Spleen (tissue), 11 donors: ENCODE measurements at regions not wholly inside any gene's neighbourhood (a gene's known extent, or its start where the extent isn't known, plus 50 kb on each side); places are given as distances from the start of the nearest gene placed in this dataset.

Source experiments
- DNase-seq: peaks from one replicate; pipeline ENCODE4 v3.0.0-alpha.2; 2020
- H3K27ac ChIP-seq, 8 donors: fragments of 200-600 bp; sonication (generic) in 7 of 8; 1 replicate in 4 of 8; 2 replicates in 4 of 8; pipeline versions ENCODE4 v1.5.0 to v1.8.0; 2016 to 2021; ENCODE audit warnings: inconsistent platforms in 4 of 8, mild to moderate bottlenecking in 4 of 8, moderate library complexity in 1 of 8
- H3K27me3 ChIP-seq, 7 donors: fragments of 200-600 bp; sonication (generic) in 6 of 7; replicated peaks in 1 of 7; 1 replicate in 4 of 7; 2 replicates in 3 of 7; pipeline versions ENCODE4 v1.5.0 to v1.8.0; 2016 to 2021; ENCODE audit warnings: inconsistent platforms in 3 of 7, mild to moderate bottlenecking in 1 of 7
- H3K36me3 ChIP-seq, 6 donors: fragments of 200-600 bp; sonication (generic) in 5 of 6; 1 replicate in 4 of 6; 2 replicates in 2 of 6; pipeline versions ENCODE4 v1.5.0 to v1.8.0; 2016 to 2021; ENCODE audit warnings: inconsistent platforms in 2 of 6
- H3K4me1 ChIP-seq, 6 donors: fragments of 200-600 bp; sonication (generic) in 5 of 6; 1 replicate in 3 of 6; 2 replicates in 3 of 6; pipeline versions ENCODE4 v1.5.0 to v1.8.0; 2016 to 2021; ENCODE audit warnings: inconsistent platforms in 3 of 6
- H3K4me3 ChIP-seq, 8 donors: fragments of 200-600 bp; sonication (generic) in 7 of 8; 1 replicate in 4 of 8; 2 replicates in 4 of 8; pipeline versions ENCODE4 v1.5.0 to v1.8.0; 2016 to 2021; ENCODE audit warnings: inconsistent platforms in 4 of 8, mild to moderate bottlenecking in 4 of 8, moderate library complexity in 2 of 8
- H3K9me3 ChIP-seq, 8 donors: fragments of 200-600 bp; sonication (generic) in 7 of 8; 1 replicate in 4 of 8; 2 replicates in 4 of 8; pipeline versions ENCODE4 v1.5.0 to v1.8.0; 2016 to 2021; ENCODE audit warnings: inconsistent platforms in 4 of 8
- POLR2A ChIP-seq, 3 donors: fragments of 450-650 bp; IDR thresholded peaks; one replicate each; pipeline ENCODE4 v1.5.1; 2017; ENCODE audit warnings: antibody characterized with exemption in 3 of 3, mild to moderate bottlenecking in 1 of 3
- POLR2AphosphoS5 ChIP-seq, 3 donors: sonication (generic); formaldehyde crosslinking; IDR thresholded peaks; one replicate each; pipeline ENCODE4 v1.5.1; 2017; ENCODE audit warnings: antibody characterized with exemption in 3 of 3
- WGBS, 5 donors: extraction: QIAGEN DNeasy Blood & Tissue Kit in 3 of 5; methylation state at CpG; one replicate each; pipeline versions ENCODE4 v1.1.5 to v1.1.7; 2013 to 2018; 5-methylcytosine and 5-hydroxymethylcytosine counted together
- intact Hi-C: fragments of 100-400 bp; cut with DNase I; formaldehyde crosslinking; loops from one replicate; pipeline ENCODE4 v1.15.0; 2023; ENCODE audit warnings: low total_unique reads
- TF ChIP-seq, protein P1 (sequence below), 11 experiments: fragments of 200-600 bp in 7 of 11; fragments of 450-650 bp in 4 of 11; sonication (generic) in 4 of 11; IDR thresholded peaks in 8 of 11; conservative IDR thresholded peaks in 3 of 11; 1 replicate in 7 of 11; 2 replicates in 4 of 11; pipeline versions ENCODE4 v1.4.0 to v1.8.0; 2016 to 2021; ENCODE audit warnings: antibody characterized with exemption in 11 of 11, inconsistent platforms in 4 of 11, mild to moderate bottlenecking in 1 of 11
- donor health status: healthy with polysubstance abuse.
- donor health status: DM: no; HTN: no; CAD: no; lungs with moderate emphysema.
- donor health status: DM: no; HTN: no; CAD: no.
- donor health status: Bipolar disorder and iron deficiency.
- donor health status: healthy.
- donor health status: DM: no; HTN: no; CAD: no.
- donor health status: DM: yes; HTN: yes; CAD: no.

DNA sequence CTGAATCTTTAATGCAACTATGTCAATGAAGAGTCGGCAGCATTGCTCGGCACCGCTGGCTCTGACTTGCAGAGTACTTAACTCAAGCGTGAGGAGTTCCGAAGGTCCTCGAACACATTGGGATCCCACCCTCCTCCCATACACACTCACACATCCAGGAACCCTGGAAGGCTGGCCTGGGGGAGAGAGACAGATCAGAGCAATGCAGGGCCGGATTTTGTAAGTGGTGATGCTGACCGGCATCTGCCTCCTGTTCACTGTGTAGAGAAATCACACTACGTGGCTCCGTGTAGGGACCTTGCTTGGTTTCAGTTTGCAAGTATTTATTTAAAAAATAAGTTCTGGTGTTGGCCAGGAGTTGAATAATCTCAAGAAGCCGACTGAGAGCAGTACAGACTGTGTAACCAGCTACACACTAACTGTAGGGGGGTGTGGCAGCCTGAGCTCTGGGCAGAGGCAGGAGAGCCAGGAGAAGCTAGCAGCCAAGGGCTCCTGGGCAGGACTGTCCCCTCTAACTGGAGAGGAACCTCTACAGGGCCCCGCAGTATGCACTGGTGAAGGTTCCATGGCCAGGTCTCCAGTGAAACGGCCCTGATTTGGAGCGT is 190.2 kb upstream of the TNRC6C start:
- no peak overlapping the region for H3K27ac ChIP-seq
- no peaks in the 10 kb centered on the region for H3K9me3 ChIP-seq
- peaks cover 0 to 15% (median 8%) of the 10 kb centered on the region in 6 donors for H3K4me1 ChIP-seq
- H3K36me3 ChIP-seq = no peaks in the 10 kb centered on the region
- WGBS, 5 donors = 69 to 80% (median 72%) methylated on average over 13 to 14 of the region's 14 CpGs
- TF ChIP-seq, protein P1, sequence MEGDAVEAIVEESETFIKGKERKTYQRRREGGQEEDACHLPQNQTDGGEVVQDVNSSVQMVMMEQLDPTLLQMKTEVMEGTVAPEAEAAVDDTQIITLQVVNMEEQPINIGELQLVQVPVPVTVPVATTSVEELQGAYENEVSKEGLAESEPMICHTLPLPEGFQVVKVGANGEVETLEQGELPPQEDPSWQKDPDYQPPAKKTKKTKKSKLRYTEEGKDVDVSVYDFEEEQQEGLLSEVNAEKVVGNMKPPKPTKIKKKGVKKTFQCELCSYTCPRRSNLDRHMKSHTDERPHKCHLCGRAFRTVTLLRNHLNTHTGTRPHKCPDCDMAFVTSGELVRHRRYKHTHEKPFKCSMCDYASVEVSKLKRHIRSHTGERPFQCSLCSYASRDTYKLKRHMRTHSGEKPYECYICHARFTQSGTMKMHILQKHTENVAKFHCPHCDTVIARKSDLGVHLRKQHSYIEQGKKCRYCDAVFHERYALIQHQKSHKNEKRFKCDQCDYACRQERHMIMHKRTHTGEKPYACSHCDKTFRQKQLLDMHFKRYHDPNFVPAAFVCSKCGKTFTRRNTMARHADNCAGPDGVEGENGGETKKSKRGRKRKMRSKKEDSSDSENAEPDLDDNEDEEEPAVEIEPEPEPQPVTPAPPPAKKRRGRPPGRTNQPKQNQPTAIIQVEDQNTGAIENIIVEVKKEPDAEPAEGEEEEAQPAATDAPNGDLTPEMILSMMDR (IDR thresholded peaks at IDR 0.05 in 8 of 11, conservative IDR thresholded peaks at IDR 0.05 in 3 of 11) = no peak
- TF ChIP-seq POLR2AphosphoS5 (IDR thresholded peaks at IDR 0.05) = no peak
- TF ChIP-seq POLR2A (IDR thresholded peaks at IDR 0.05) = no peak
- intact Hi-C loops = no loop called here
- peaks cover 0 to 21% (median 0%) of the 10 kb centered on the region in 7 donors for H3K27me3 ChIP-seq
- no peak for DNase-seq
- H3K4me3 ChIP-seq = no peak overlapping the region

DNA sequence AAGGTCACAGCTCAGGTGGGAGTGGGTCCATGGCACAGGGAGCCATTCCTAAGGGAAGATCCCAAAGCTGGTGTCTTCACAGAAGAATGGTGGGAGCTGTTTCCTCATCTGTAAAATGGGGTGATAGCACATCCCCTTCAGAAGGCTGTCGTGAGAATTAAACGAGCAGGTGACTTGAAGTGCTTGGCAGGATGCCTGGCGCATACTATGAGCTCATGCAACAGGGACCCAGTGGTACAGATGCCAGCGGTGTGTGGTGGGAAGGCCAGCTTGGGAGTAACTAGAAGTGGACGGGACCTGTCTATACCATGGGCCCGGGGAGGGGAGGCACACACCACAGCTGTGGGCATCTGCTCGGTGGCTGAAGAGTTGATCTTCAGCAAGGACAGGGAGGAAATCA is 189.3 kb upstream of the TNRC6C start:
- H3K27ac ChIP-seq = no peak overlapping the region
- peaks cover 0 to 21% (median 0%) of the 10 kb centered on the region in 7 donors for H3K27me3 ChIP-seq
- DNase-seq = no peak
- intact Hi-C loops = no loop called here
- H3K9me3 ChIP-seq = no peaks in the 10 kb centered on the region
- WGBS, 5 donors = 74 to 85% (median 77%) methylated on average over 7 of the region's 7 CpGs
- no peaks in the 10 kb centered on the region for H3K36me3 ChIP-seq
- TF ChIP-seq POLR2A (IDR thresholded peaks at IDR 0.05) (no peak), POLR2AphosphoS5 (IDR thresholded peaks at IDR 0.05) (no peak)
- TF ChIP-seq, protein P1 (IDR thresholded peaks at IDR 0.05 in 8 of 11, conservative IDR thresholded peaks at IDR 0.05 in 3 of 11) = no peak
- no peak overlapping the region for H3K4me3 ChIP-seq
- H3K4me1 ChIP-seq = peaks cover 0 to 15% (median 8%) of the 10 kb centered on the region in 6 donors

DNA sequence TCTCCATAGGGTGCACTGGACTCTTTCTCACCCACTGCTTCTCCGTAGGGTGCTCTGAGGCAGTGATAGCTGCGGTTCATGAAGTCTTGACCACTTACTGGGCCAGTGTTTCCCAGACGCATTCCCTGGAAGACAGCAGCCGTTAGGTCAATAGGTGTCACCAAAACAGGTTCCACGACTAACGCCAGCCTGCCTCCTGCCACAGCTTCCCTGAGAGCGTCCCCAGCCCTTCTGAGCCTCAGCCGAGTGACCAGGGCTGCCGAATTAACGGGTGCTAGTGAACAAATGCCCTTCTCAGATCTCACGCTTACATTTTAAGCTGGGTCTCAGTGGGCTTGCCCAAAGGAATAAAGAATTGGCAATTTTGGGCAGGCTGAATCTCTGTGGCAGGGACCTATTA is 188.7 kb upstream of the TNRC6C start:
- Histone ChIP-seq H3K36me3 (no peaks in the 10 kb centered on the region), H3K4me1 (peaks cover 0 to 15% (median 8%) of the 10 kb centered on the region in 6 donors), H3K9me3 (no peaks in the 10 kb centered on the region), H3K4me3 (no peak overlapping the region), H3K27ac (no peak overlapping the region), H3K27me3 (peaks cover 0 to 21% (median 0%) of the 10 kb centered on the region in 7 donors)
- 83 to 93% (median 89%) methylated on average over 10 to 11 of the region's 11 CpGs for WGBS, 5 donors
- TF ChIP-seq POLR2A (IDR thresholded peaks at IDR 0.05) (no peak), POLR2AphosphoS5 (IDR thresholded peaks at IDR 0.05) (no peak)
- TF ChIP-seq, protein P1 (IDR thresholded peaks at IDR 0.05 in 8 of 11, conservative IDR thresholded peaks at IDR 0.05 in 3 of 11) = no peak
- no peak for DNase-seq
- intact Hi-C loops = no loop called here

DNA sequence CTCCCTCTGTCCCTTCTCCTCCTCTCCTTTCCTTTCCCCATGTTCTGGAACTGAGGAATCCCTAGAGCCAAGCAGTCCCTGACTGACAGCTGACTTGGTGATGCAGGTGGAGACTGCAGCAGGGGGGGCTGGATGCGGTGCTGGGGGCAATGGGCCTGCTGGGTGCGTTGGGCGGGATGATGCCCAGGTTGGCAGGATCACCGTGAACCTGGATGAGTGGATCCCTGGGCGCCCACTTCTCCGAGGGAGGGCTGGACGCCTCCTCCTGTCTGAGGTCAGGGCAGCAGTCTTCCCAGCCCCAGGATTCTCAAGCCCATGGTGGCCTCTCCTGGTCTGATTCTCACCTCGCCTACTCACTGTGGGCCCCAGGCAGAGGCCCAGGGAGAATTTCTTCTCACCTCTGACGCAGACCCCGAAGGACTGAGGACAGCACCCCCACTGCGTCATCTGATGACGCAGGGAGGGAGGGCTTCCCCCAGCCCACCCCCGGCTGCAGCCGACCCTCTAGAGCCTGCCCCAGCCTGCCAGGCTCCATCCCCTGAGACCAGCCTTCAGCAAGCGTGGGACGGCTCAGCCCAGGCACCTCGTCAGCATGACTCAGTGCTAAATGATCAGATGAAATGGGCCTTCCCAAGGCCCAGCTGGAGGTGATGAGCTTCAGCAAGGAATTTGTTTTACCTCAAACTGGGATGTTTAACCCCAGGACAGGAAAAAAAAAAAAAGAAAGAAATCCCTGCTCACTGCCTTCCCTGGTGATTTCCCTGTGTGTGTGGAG is 188.0 kb upstream of the TNRC6C start:
- H3K27ac ChIP-seq = no peak overlapping the region
- no peak overlapping the region for H3K4me3 ChIP-seq
- no peaks in the 10 kb centered on the region for H3K9me3 ChIP-seq
- 79 to 88% (median 86%) methylated on average over 13 to 17 of the region's 17 CpGs for WGBS, 5 donors
- H3K27me3 ChIP-seq = peaks cover 0 to 21% (median 0%) of the 10 kb centered on the region in 7 donors
- H3K36me3 ChIP-seq = no peaks in the 10 kb centered on the region
- intact Hi-C loops = no loop called here
- no peak for TF ChIP-seq POLR2AphosphoS5 (IDR thresholded peaks at IDR 0.05)
- TF ChIP-seq POLR2A (IDR thresholded peaks at IDR 0.05) = no peak
- TF ChIP-seq, protein P1 (IDR thresholded peaks at IDR 0.05 in 8 of 11, conservative IDR thresholded peaks at IDR 0.05 in 3 of 11) = no peak
- H3K4me1 ChIP-seq = peaks cover 0 to 15% (median 8%) of the 10 kb centered on the region in 6 donors
- DNase-seq = no peak
